ENCODE measurements at regions not wholly inside any gene's neighbourhood (a gene's known extent, or its start where the extent isn't known, plus 50 kb on each side); places are given as distances from the start of the nearest gene placed in this dataset.

DNA sequence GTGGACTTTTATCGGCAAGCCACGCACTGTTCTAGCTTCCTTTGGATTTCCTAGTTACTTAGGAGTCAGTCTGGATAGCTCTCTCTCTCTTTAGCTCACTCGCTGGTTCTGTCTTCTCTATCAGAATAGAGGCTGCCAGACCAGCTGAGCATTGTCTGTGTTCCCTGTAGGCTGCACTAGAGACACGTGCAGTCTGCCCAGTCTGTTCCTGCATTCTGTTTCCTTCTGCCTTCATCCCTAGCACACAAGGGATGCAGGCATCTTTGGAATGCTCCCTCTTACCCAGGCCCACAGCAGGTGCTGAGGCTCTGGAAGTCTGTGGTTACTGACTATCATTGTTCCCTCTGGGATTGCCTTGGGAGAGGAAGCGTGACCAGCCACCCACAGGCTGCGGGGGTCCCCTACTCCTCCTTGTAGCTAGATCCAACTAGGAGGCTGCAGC, 322.8 kb downstream of the ZNF621 start:
- in situ Hi-C loops (cut with MboI) (no loop called here), intact Hi-C loops (cut with micrococcal nuclease) (no loop called here)
- no peaks in the 10 kb centered on the region for H3K36me3 ChIP-seq (ENCODE audit: control insufficient read depth, insufficient read depth, low read length)
- H3K4me1 ChIP-seq (replicated peaks in 1 of 2; ENCODE audit: control insufficient read depth in 2 of 2, insufficient read depth in 2 of 2, low read length in 2 of 2) = no peaks in the 10 kb centered on the region
- no peak overlapping the region for H2AFZ ChIP-seq (ENCODE audit: low read depth, low read length)
- H3K4me2 ChIP-seq (ENCODE audit: insufficient read depth, low read length) = no peak overlapping the region
- no TSS peak for BruUV-seq (replicated peaks)
- H4K20me1 ChIP-seq (replicated peaks; ENCODE audit: control insufficient read depth, insufficient read depth, low read length) = no peaks in the 10 kb centered on the region
- no peak overlapping the region for H3K4me3 ChIP-seq
- H3K9me3 ChIP-seq (replicated peaks; ENCODE audit: control insufficient read depth, insufficient read depth, low read depth, low read length) = no peaks in the 10 kb centered on the region
- H3K27ac ChIP-seq (ENCODE audit: extremely low read depth, low read depth, low read length) = no peak overlapping the region
- CTCF ChIA-PET (ENCODE audit: low intra/inter-chr PET ratio) = no interaction called here
- no peaks in the 10 kb centered on the region for H3K79me2 ChIP-seq (ENCODE audit: control insufficient read depth, insufficient read depth, low read length)
- POLR2A ChIA-PET = interaction anchor here (0.8 to 1.2 kb wide), 4 partner anchors 11 to 25 kb away, joined by 3 to 4 read pairs (median 3); no protein-coding TSS in a partner anchor
- H3K9ac ChIP-seq (ENCODE audit: insufficient read depth in 1 of 2, low read depth in 2 of 2, low read length in 2 of 2) = no peak overlapping the region
- ATAC-seq (no peak), FAIRE-seq (no peak), DNase-seq (ENCODE audit: extremely low read depth in 1 of 4, low spot score in 3 of 4) (no peak)
- peaks cover 0 to 3% of the 10 kb centered on the region in 2 experiments; a peak in 1 of 5 replicates for H3K27me3 ChIP-seq (ENCODE audit: control insufficient read depth in 2 of 2, insufficient read depth in 2 of 2, low read length in 2 of 2)
- WGBS (ENCODE audit: insufficient coverage, low coverage, missing lambda C conversion rate) = 2% methylated on average over 6 of the region's 6 CpGs
- no peaks in the 10 kb centered on the region for H3K9me1 ChIP-seq (ENCODE audit: control insufficient read depth, insufficient read depth, low read length)
- TF ChIP-seq ESRRA (IDR thresholded peaks at IDR 0.05; ENCODE audit: borderline replicate concordance, low read depth) (no peak), NR2F6 (CRISPR knock-in tag; IDR thresholded peaks at IDR 0.05) (no peak), JUN (IDR thresholded peaks at IDR 0.05; ENCODE audit: borderline replicate concordance, low read depth, low read length) (no peak), JUN (CRISPR knock-in tag; IDR thresholded peaks at IDR 0.05; ENCODE audit: borderline replicate concordance) (no peak), PHF8 (IDR thresholded peaks at IDR 0.05; ENCODE audit: borderline replicate concordance, low read length) (no peak), SETDB1 (IDR thresholded peaks at IDR 0.05; ENCODE audit: low read length) (no peak), SNIP1 (IDR thresholded peaks at IDR 0.05; ENCODE audit: low read depth) (no peak), PCBP1 (IDR thresholded peaks at IDR 0.05; ENCODE audit: low read depth, low read length, poor library complexity, severe bottlenecking) (no peak), FOXA3 (CRISPR knock-in tag; conservative IDR thresholded peaks at IDR 0.05 in 1 of 2, IDR thresholded peaks at IDR 0.05 in 1 of 2) (no peak), SAFB (IDR thresholded peaks at IDR 0.05; ENCODE audit: borderline replicate concordance, low read depth, low read length) (no peak), ZNF444 (CRISPR knock-in tag; IDR thresholded peaks at IDR 0.05) (no peak), CEBPB (tag; IDR thresholded peaks at IDR 0.05) (no peak), ZBTB12 (CRISPR knock-in tag; IDR thresholded peaks at IDR 0.05) (no peak)
- TF ChIP-seq, protein P1, sequence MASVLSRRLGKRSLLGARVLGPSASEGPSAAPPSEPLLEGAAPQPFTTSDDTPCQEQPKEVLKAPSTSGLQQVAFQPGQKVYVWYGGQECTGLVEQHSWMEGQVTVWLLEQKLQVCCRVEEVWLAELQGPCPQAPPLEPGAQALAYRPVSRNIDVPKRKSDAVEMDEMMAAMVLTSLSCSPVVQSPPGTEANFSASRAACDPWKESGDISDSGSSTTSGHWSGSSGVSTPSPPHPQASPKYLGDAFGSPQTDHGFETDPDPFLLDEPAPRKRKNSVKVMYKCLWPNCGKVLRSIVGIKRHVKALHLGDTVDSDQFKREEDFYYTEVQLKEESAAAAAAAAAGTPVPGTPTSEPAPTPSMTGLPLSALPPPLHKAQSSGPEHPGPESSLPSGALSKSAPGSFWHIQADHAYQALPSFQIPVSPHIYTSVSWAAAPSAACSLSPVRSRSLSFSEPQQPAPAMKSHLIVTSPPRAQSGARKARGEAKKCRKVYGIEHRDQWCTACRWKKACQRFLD (CRISPR knock-in tag; IDR thresholded peaks at IDR 0.05) = no peak
- TF ChIP-seq, protein P2, sequence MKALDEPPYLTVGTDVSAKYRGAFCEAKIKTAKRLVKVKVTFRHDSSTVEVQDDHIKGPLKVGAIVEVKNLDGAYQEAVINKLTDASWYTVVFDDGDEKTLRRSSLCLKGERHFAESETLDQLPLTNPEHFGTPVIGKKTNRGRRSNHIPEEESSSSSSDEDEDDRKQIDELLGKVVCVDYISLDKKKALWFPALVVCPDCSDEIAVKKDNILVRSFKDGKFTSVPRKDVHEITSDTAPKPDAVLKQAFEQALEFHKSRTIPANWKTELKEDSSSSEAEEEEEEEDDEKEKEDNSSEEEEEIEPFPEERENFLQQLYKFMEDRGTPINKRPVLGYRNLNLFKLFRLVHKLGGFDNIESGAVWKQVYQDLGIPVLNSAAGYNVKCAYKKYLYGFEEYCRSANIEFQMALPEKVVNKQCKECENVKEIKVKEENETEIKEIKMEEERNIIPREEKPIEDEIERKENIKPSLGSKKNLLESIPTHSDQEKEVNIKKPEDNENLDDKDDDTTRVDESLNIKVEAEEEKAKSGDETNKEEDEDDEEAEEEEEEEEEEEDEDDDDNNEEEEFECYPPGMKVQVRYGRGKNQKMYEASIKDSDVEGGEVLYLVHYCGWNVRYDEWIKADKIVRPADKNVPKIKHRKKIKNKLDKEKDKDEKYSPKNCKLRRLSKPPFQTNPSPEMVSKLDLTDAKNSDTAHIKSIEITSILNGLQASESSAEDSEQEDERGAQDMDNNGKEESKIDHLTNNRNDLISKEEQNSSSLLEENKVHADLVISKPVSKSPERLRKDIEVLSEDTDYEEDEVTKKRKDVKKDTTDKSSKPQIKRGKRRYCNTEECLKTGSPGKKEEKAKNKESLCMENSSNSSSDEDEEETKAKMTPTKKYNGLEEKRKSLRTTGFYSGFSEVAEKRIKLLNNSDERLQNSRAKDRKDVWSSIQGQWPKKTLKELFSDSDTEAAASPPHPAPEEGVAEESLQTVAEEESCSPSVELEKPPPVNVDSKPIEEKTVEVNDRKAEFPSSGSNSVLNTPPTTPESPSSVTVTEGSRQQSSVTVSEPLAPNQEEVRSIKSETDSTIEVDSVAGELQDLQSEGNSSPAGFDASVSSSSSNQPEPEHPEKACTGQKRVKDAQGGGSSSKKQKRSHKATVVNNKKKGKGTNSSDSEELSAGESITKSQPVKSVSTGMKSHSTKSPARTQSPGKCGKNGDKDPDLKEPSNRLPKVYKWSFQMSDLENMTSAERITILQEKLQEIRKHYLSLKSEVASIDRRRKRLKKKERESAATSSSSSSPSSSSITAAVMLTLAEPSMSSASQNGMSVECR (CRISPR knock-in tag; IDR thresholded peaks at IDR 0.05) = no peak
